C4-2B (cell line): ENCODE measurements at regions not wholly inside any gene's neighbourhood (a gene's known extent, or its start where the extent isn't known, plus 50 kb on each side); places are given as distances from the start of the nearest gene placed in this dataset.

Source experiments
- H3K27ac ChIP-seq: fragments of 450-650 bp; 2 replicates; pipeline ENCODE4 v1.5.1; 2017
- CTCF ChIP-seq: fragments of 450-650 bp; conservative IDR thresholded peaks from 2 replicates; pipeline ENCODE4 v1.5.1; 2017; ENCODE audit warnings: mild to moderate bottlenecking
- ZFX ChIP-seq: fragments of 450-650 bp; IDR thresholded peaks from 2 replicates; pipeline ENCODE4 v1.6.1; 2017

- TF ChIP-seq ZFX: no peak
- no peak for TF ChIP-seq CTCF
- H3K27ac ChIP-seq: no peak overlapping the region
Observed at GRCh38 chr22:35197071-35197470, 60.2 kb upstream of the HMGXB4 start.

- H3K27ac ChIP-seq: no peak overlapping the region
- TF ChIP-seq ZFX (no peak), CTCF (no peak)
Observed at GRCh38 chr22:35197886-35198285, 59.4 kb upstream of the HMGXB4 start.

- TF ChIP-seq ZFX (no peak), CTCF (no peak)
- no peak overlapping the region for H3K27ac ChIP-seq
Observed at GRCh38 chr22:35198738-35199137, 58.6 kb upstream of the HMGXB4 start.

- no peak for TF ChIP-seq ZFX
- TF ChIP-seq CTCF: no peak
- H3K27ac ChIP-seq: no peak overlapping the region
Observed at GRCh38 chr22:35202376-35202775, 54.9 kb upstream of the HMGXB4 start.

GRCh38 chr22:35203583-35203982 lies 53.7 kb upstream of the HMGXB4 start:
- TF ChIP-seq ZFX: no peak
- no peak for TF ChIP-seq CTCF
- H3K27ac ChIP-seq: no peak overlapping the region

GRCh38 chr22:35204807-35205775 lies 52.2 kb upstream of the HMGXB4 start:
- TF ChIP-seq CTCF (no peak), ZFX (no peak)
- no peak overlapping the region for H3K27ac ChIP-seq

GRCh38 chr22:35205961-35206360 lies 51.3 kb upstream of the HMGXB4 start:
- TF ChIP-seq CTCF: no peak
- TF ChIP-seq ZFX: no peak
- H3K27ac ChIP-seq: no peak overlapping the region
